Glutamatergic neuron (in vitro differentiated cells): ENCODE measurements at regions not wholly inside any gene's neighbourhood (a gene's known extent, or its start where the extent isn't known, plus 50 kb on each side); places are given as distances from the start of the nearest gene placed in this dataset.

Source experiments
- DNase-seq: peaks from one replicate; pipeline ENCODE4 v3.0.0; 2022
- H3K27ac Mint-ChIP-seq: one replicate; pipeline ENCODE4 v1.8.0; 2020; ENCODE audit warnings: mild to moderate bottlenecking, mixed read lengths, inconsistent platforms; ENCODE audit not compliant: unreplicated experiment
- H3K27me3 Mint-ChIP-seq: one replicate; pipeline ENCODE4 v1.8.0; 2020; ENCODE audit warnings: mild to moderate bottlenecking, moderate library complexity, mixed read lengths, inconsistent platforms; ENCODE audit not compliant: unreplicated experiment
- H3K36me3 Mint-ChIP-seq: one replicate; pipeline ENCODE4 v1.8.0; 2020; ENCODE audit warnings: mild to moderate bottlenecking, mixed read lengths, inconsistent platforms; ENCODE audit not compliant: unreplicated experiment
- H3K4me1 Mint-ChIP-seq: one replicate; pipeline ENCODE4 v1.8.0; 2020; ENCODE audit warnings: mild to moderate bottlenecking, low read depth, mixed read lengths, inconsistent platforms; ENCODE audit not compliant: unreplicated experiment
- H3K4me3 Mint-ChIP-seq: one replicate; pipeline ENCODE4 v1.8.0; 2020; ENCODE audit warnings: mild to moderate bottlenecking, mixed read lengths, inconsistent platforms; ENCODE audit not compliant: unreplicated experiment
- H3K9me3 Mint-ChIP-seq: one replicate; pipeline ENCODE4 v1.8.0; 2020; ENCODE audit warnings: mild to moderate bottlenecking, moderate library complexity, mixed read lengths, inconsistent platforms; ENCODE audit not compliant: unreplicated experiment
- TF ChIP-seq, protein P1 (sequence below): fragments of 200-600 bp; sonication (generic); IDR thresholded peaks from one replicate; pipeline ENCODE4 v1.5.0; 2021; ENCODE audit not compliant: partially characterized antibody, unreplicated experiment

DNA sequence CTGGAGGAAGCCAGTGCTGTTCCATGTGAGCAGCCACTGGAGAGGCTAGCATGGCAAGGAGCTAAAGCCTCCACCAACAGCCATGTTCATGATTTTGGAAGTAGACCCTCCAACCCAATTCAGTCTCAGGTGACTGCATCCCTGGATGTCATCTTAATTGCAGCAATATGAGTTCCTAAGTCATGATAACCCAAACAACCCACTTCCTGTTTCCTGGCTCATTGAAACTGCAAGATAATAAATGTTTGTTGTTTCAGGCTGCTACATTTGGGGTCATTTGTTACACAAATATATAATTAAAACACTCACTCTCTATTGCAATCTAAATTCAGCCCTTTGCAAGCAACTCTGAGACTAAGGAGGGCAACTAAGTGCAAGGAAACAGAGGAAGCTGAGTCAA is 62.4 kb upstream of the SLC24A5 start:
- Mint-ChIP-seq H3K36me3 (peaks cover 10% of the 10 kb centered on the region), H3K27me3 (peaks cover 1% of the 10 kb centered on the region), H3K4me1 (no peaks in the 10 kb centered on the region), H3K27ac (no peak overlapping the region), H3K4me3 (no peak overlapping the region), H3K9me3 (peaks cover 4% of the 10 kb centered on the region)
- TF ChIP-seq, protein P1, sequence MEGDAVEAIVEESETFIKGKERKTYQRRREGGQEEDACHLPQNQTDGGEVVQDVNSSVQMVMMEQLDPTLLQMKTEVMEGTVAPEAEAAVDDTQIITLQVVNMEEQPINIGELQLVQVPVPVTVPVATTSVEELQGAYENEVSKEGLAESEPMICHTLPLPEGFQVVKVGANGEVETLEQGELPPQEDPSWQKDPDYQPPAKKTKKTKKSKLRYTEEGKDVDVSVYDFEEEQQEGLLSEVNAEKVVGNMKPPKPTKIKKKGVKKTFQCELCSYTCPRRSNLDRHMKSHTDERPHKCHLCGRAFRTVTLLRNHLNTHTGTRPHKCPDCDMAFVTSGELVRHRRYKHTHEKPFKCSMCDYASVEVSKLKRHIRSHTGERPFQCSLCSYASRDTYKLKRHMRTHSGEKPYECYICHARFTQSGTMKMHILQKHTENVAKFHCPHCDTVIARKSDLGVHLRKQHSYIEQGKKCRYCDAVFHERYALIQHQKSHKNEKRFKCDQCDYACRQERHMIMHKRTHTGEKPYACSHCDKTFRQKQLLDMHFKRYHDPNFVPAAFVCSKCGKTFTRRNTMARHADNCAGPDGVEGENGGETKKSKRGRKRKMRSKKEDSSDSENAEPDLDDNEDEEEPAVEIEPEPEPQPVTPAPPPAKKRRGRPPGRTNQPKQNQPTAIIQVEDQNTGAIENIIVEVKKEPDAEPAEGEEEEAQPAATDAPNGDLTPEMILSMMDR, result no peak
- no peak for DNase-seq

DNA sequence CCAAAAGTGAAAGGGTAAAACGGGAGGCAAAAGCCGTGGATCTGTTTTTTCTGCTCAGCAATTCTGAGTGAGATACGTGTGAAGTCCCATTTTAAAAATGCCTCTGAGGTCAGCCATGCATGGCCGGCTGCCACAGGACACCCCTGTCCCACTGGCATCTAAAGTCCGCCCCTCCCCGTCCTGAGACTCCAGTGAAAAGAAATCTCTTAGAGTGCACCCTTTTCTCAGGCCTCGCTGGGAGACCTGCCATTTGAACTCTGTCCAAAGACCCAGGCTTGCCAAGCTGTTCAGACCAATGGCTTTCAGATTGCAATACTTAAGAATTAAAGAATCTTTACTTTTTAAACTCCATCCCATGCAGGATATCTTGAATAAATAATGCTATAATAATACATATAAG is 61.0 kb upstream of the SLC24A5 start:
- Mint-ChIP-seq H3K9me3 (peaks cover 4% of the 10 kb centered on the region), H3K36me3 (peaks cover under 1% of the 10 kb centered on the region), H3K4me3 (no peak overlapping the region), H3K27me3 (peaks cover 1% of the 10 kb centered on the region), H3K27ac (no peak overlapping the region), H3K4me1 (no peaks in the 10 kb centered on the region)
- TF ChIP-seq, protein P1, result no peak
- DNase-seq, result no peak

GRCh38 chr15:48060396-48060795 is 60.4 kb upstream of the SLC24A5 start:
- H3K4me3 Mint-ChIP-seq, result no peak overlapping the region
- no peak for DNase-seq
- no peak overlapping the region for H3K27ac Mint-ChIP-seq
- H3K4me1 Mint-ChIP-seq, result no peaks in the 10 kb centered on the region
- peaks cover 3% of the 10 kb centered on the region for H3K9me3 Mint-ChIP-seq
- H3K36me3 Mint-ChIP-seq, result no peaks in the 10 kb centered on the region
- TF ChIP-seq, protein P1, result no peak
- H3K27me3 Mint-ChIP-seq, result peaks cover 1% of the 10 kb centered on the region

DNA sequence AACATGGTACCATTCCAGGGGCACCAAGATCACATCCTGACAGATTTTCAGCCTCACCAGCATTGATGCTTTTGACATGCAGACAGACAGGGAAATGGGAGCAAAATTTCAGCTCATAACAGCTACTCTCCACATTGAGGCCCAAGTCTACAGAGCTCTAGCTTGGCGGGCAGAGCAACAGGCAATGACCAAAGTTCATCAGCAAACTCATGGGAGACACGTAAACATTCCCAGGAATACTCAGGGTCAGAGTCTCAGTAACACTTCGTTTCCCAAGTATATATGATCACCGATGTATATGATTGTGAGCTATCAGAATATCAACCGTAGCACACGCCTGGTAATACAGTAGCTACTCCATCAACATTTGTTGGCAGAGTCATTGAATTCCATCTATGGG is 59.2 kb upstream of the SLC24A5 start:
- Mint-ChIP-seq H3K9me3 (no peaks in the 10 kb centered on the region), H3K36me3 (no peaks in the 10 kb centered on the region), H3K27me3 (peaks cover 1% of the 10 kb centered on the region), H3K4me1 (no peaks in the 10 kb centered on the region), H3K4me3 (no peak overlapping the region), H3K27ac (no peak overlapping the region)
- no peak for DNase-seq
- TF ChIP-seq, protein P1, result no peak

DNA sequence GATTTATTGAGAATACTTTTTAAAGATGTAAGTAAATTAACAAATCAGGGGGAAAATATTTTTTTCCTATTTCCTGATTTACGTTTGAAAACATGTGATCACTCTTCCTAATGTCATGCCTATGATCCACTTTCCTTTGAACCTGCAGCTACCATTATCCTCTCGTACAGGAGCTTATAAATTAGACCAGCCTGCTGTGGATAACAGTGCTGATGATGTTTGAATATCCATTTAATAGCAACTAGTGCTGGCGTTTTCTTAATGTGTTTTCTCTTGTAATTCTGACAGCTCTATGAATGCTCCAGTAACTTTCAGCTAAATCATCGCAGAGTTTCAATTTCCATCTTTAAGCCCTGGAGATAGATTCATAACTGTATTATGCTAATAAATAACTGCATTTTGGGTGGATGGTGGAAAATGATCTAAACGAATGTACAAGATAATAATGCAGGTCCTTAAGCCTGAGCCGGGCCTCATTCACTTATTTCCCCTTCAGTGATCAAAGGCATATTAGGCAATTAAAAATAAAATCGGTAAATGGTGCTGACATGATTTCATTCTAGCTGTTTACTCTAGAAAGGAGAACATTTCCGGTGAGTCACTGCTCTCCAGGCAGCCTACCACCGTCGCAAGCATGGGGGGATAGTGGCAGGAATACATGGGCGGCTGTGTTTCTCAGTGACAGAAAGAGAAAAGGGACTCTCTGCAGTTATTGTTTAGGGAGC is 58.5 kb upstream of the SLC24A5 start:
- peaks cover 1% of the 10 kb centered on the region for H3K27me3 Mint-ChIP-seq
- TF ChIP-seq, protein P1, result no peak
- H3K27ac Mint-ChIP-seq, result no peak overlapping the region
- H3K4me3 Mint-ChIP-seq, result no peak overlapping the region
- peaks cover under 1% of the 10 kb centered on the region for H3K9me3 Mint-ChIP-seq
- no peaks in the 10 kb centered on the region for H3K4me1 Mint-ChIP-seq
- no peaks in the 10 kb centered on the region for H3K36me3 Mint-ChIP-seq
- DNase-seq, result no peak
